Osteoblast (primary cell): ENCODE measurements at regions not wholly inside any gene's neighbourhood (a gene's known extent, or its start where the extent isn't known, plus 50 kb on each side); places are given as distances from the start of the nearest gene placed in this dataset.

ENCODE experiments used
- DNase-seq: peaks from one replicate; pipeline ENCODE4 v3.0.0; 2011; ENCODE audit warnings: low spot score, mixed read lengths; ENCODE audit not compliant: insufficient read length; ENCODE audit errors: missing footprints
- H2AFZ ChIP-seq: 2 replicates; pipeline ENCODE4 v1.6.0; 2011; ENCODE audit warnings: mild to moderate bottlenecking, low read length
- H3K27ac ChIP-seq: 2 replicates; pipeline ENCODE4 v1.5.1; 2011; ENCODE audit warnings: mild to moderate bottlenecking, low read depth, low read length, moderate library complexity
- H3K27me3 ChIP-seq: 2 replicates; pipeline ENCODE4 v1.6.0; 2012; ENCODE audit warnings: mild to moderate bottlenecking, control low read depth, inconsistent platforms, low read length, moderate library complexity; ENCODE audit not compliant: insufficient read depth
- H3K36me3 ChIP-seq: 2 replicates; pipeline ENCODE4 v1.5.1; 2011; ENCODE audit warnings: mild to moderate bottlenecking, low read length, control low read depth, moderate library complexity; ENCODE audit not compliant: insufficient read depth
- H3K4me1 ChIP-seq: 2 replicates; pipeline ENCODE4 v1.5.1; 2011; ENCODE audit warnings: mild to moderate bottlenecking, low read length, control low read depth, moderate library complexity; ENCODE audit not compliant: insufficient read depth
- H3K4me2 ChIP-seq: 2 replicates; pipeline ENCODE4 v1.6.0; 2011; ENCODE audit warnings: mild to moderate bottlenecking, low read length; ENCODE audit not compliant: insufficient read depth
- H3K4me3 ChIP-seq: fragments of 200-600 bp; sonication (generic); 3 replicates; pipeline ENCODE4 v1.5.1; 2012; ENCODE audit warnings: mild to moderate bottlenecking, low read length, inconsistent platforms; ENCODE audit not compliant: insufficient read depth
- H3K79me2 ChIP-seq: 2 replicates; pipeline ENCODE4 v1.6.0; 2012; ENCODE audit warnings: mild to moderate bottlenecking, low read length, control low read depth, inconsistent platforms; ENCODE audit not compliant: insufficient read depth
- H3K9me3 ChIP-seq: 2 replicates; pipeline ENCODE4 v1.5.1; 2011; ENCODE audit warnings: low read depth, low read length, control low read depth
- H4K20me1 ChIP-seq: 2 replicates; pipeline ENCODE4 v1.6.0; 2012; ENCODE audit warnings: mild to moderate bottlenecking, low read length, control low read depth; ENCODE audit not compliant: insufficient read depth
- CTCF ChIP-seq: IDR thresholded peaks from 2 replicates; pipeline ENCODE4 v1.5.1; 2011; ENCODE audit warnings: mild to moderate bottlenecking, low read depth, low read length, moderate library complexity; ENCODE audit errors: extremely low read depth

GRCh38 chr10:57017356-57018037 is 656.4 kb upstream of the ZWINT start:
- Histone ChIP-seq H3K4me1 (no peaks in the 10 kb centered on the region), H3K4me3 (no peak overlapping the region), H3K27me3 (no peaks in the 10 kb centered on the region), H3K79me2 (no peaks in the 10 kb centered on the region), H4K20me1 (no peaks in the 10 kb centered on the region), H3K4me2 (no peak overlapping the region), H3K9me3 (peaks cover 9% of the 10 kb centered on the region), H3K36me3 (no peaks in the 10 kb centered on the region), H2AFZ (no peak overlapping the region), H3K27ac (no peak overlapping the region)
- no peak for TF ChIP-seq CTCF
- no peak for DNase-seq

GRCh38 chr10:57015595-57016318 is 654.7 kb upstream of the ZWINT start:
- no peaks in the 10 kb centered on the region for H4K20me1 ChIP-seq
- H3K27ac ChIP-seq: no peak overlapping the region
- no peak for TF ChIP-seq CTCF
- no peaks in the 10 kb centered on the region for H3K36me3 ChIP-seq
- no peaks in the 10 kb centered on the region for H3K27me3 ChIP-seq
- H3K4me2 ChIP-seq: no peak overlapping the region
- no peak overlapping the region for H3K4me3 ChIP-seq
- H3K79me2 ChIP-seq: no peaks in the 10 kb centered on the region
- no peak for DNase-seq
- H3K9me3 ChIP-seq: peaks cover 11% of the 10 kb centered on the region
- H3K4me1 ChIP-seq: no peaks in the 10 kb centered on the region
- no peak overlapping the region for H2AFZ ChIP-seq

GRCh38 chr10:57015187-57015586 is 654.1 kb upstream of the ZWINT start:
- H3K27ac ChIP-seq: no peak overlapping the region
- H2AFZ ChIP-seq: no peak overlapping the region
- no peaks in the 10 kb centered on the region for H3K79me2 ChIP-seq
- no peaks in the 10 kb centered on the region for H3K4me1 ChIP-seq
- no peak for DNase-seq
- no peak overlapping the region for H3K4me2 ChIP-seq
- no peaks in the 10 kb centered on the region for H4K20me1 ChIP-seq
- no peak for TF ChIP-seq CTCF
- H3K27me3 ChIP-seq: no peaks in the 10 kb centered on the region
- H3K9me3 ChIP-seq: peaks cover 11% of the 10 kb centered on the region
- no peak overlapping the region for H3K4me3 ChIP-seq
- H3K36me3 ChIP-seq: no peaks in the 10 kb centered on the region

- Histone ChIP-seq H3K4me3 (no peak overlapping the region), H3K27ac (no peak overlapping the region), H3K27me3 (no peaks in the 10 kb centered on the region), H3K79me2 (no peaks in the 10 kb centered on the region), H3K9me3 (peaks cover 11% of the 10 kb centered on the region), H2AFZ (no peak overlapping the region), H4K20me1 (no peaks in the 10 kb centered on the region), H3K36me3 (no peaks in the 10 kb centered on the region), H3K4me2 (no peak overlapping the region), H3K4me1 (no peaks in the 10 kb centered on the region)
- DNase-seq: no peak
- TF ChIP-seq CTCF: no peak
Observed at GRCh38 chr10:57014758-57015157, 653.7 kb upstream of the ZWINT start.
